GM23338 (cell line): ENCODE measurements at regions not wholly inside any gene's neighbourhood (a gene's known extent, or its start where the extent isn't known, plus 50 kb on each side); places are given as distances from the start of the nearest gene placed in this dataset.

Experiments used
- ATAC-seq: fragments of 200-7000 bp; cut with Tn5 transposase; 3 replicates; pipeline ENCODE4 v1.9.1; 2020
- DNase-seq: peaks from one replicate; pipeline ENCODE4 v3.0.0-alpha.2; 2015; ENCODE audit warnings: low spot score
- H2AFZ ChIP-seq: fragments of 200-600 bp; sonication (generic); 2 replicates; pipeline ENCODE4 v1.8.0; 2016; ENCODE audit warnings: antibody characterized with exemption, mild to moderate bottlenecking, moderate library complexity
- H3F3A ChIP-seq: fragments of 200-600 bp; sonication (generic); replicated peaks from 2 replicates; pipeline ENCODE4 v1.8.0; 2017; ENCODE audit warnings: antibody characterized with exemption, mixed run types, low read depth
- H3K27ac ChIP-seq: fragments of 200-600 bp; sonication (generic); 2 replicates; pipeline ENCODE4 v1.6.1; 2016; ENCODE audit warnings: low read depth
- H3K27me3 ChIP-seq: fragments of 200-600 bp; sonication (generic); 2 replicates; pipeline ENCODE4 v1.8.0; 2016; ENCODE audit warnings: mild to moderate bottlenecking, mixed run types, moderate library complexity; ENCODE audit not compliant: insufficient read depth
- H3K36me3 ChIP-seq: fragments of 200-600 bp; sonication (generic); 2 replicates; pipeline ENCODE4 v1.8.0; 2016; ENCODE audit warnings: mild to moderate bottlenecking; ENCODE audit not compliant: insufficient read depth
- H3K4me1 ChIP-seq: fragments of 200-600 bp; sonication (generic); 2 replicates; pipeline ENCODE4 v1.8.0; 2016; ENCODE audit warnings: mild to moderate bottlenecking, moderate library complexity; ENCODE audit not compliant: insufficient read depth
- H3K4me2 ChIP-seq: fragments of 200-600 bp; sonication (generic); 2 replicates; pipeline ENCODE4 v1.7.1; 2017; ENCODE audit warnings: mixed run types
- H3K4me3 ChIP-seq: fragments of 200-600 bp; sonication (generic); 2 replicates; pipeline ENCODE4 v1.6.1; 2016; ENCODE audit warnings: mixed run types
- H3K79me2 ChIP-seq: fragments of 200-600 bp; sonication (generic); replicated peaks from 2 replicates; pipeline ENCODE4 v1.8.0; 2017; ENCODE audit warnings: mild to moderate bottlenecking; ENCODE audit not compliant: insufficient read depth
- H3K9me2 ChIP-seq: fragments of 200-600 bp; sonication (generic); 2 replicates; pipeline ENCODE4 v1.8.0; 2017; ENCODE audit not compliant: insufficient read depth
- H4K20me1 ChIP-seq: fragments of 200-600 bp; sonication (generic); replicated peaks from 2 replicates; pipeline ENCODE4 v1.8.0; 2017; ENCODE audit warnings: mild to moderate bottlenecking; ENCODE audit not compliant: insufficient read depth
- H3K27ac Mint-ChIP-seq: 2 replicates; pipeline ENCODE4 v1.8.0; 2020; ENCODE audit warnings: inconsistent platforms, mild to moderate bottlenecking, moderate library complexity, mixed read lengths
- H3K27me3 Mint-ChIP-seq: 3 replicates; pipeline ENCODE4 v1.8.0; 2022; ENCODE audit warnings: low read depth, mild to moderate bottlenecking, moderate library complexity, mixed read lengths, inconsistent platforms; ENCODE audit not compliant: insufficient read depth, poor library complexity
- H3K36me3 Mint-ChIP-seq: 3 replicates; pipeline ENCODE4 v1.8.0; 2021; ENCODE audit warnings: low read depth, mild to moderate bottlenecking, inconsistent platforms, moderate library complexity, mixed read lengths
- H3K4me1 Mint-ChIP-seq: 3 replicates; pipeline ENCODE4 v1.8.0; 2020; ENCODE audit warnings: mild to moderate bottlenecking, inconsistent platforms, mixed read lengths
- H3K4me3 Mint-ChIP-seq: 3 replicates; pipeline ENCODE4 v1.8.0; 2021; ENCODE audit warnings: moderate library complexity, mild to moderate bottlenecking, inconsistent platforms, mixed read lengths
- H3K9me3 Mint-ChIP-seq: 3 replicates; pipeline ENCODE4 v1.8.0; 2020; ENCODE audit warnings: moderate library complexity, mild to moderate bottlenecking, inconsistent platforms, mixed read lengths
- CREB1 ChIP-seq: fragments of 250-450 bp; sonication (Bioruptor Pico); IDR thresholded peaks from 2 replicates; pipeline ENCODE4 v1.5.0; 2020; ENCODE audit warnings: low read depth, mild to moderate bottlenecking, moderate library complexity
- ETS1 ChIP-seq: IDR thresholded peaks from 2 replicates; pipeline ENCODE4 v1.6.1; 2016; ENCODE audit warnings: antibody characterized with exemption
- EZH2 ChIP-seq: fragments of 200-600 bp; sonication (generic); IDR thresholded peaks from one replicate; pipeline ENCODE4 v1.8.0; 2017; ENCODE audit warnings: antibody characterized with exemption, mild to moderate bottlenecking, low read depth; ENCODE audit not compliant: unreplicated experiment
- EZH2phosphoT487 ChIP-seq: fragments of 200-600 bp; sonication (generic); IDR thresholded peaks from one replicate; pipeline ENCODE4 v1.8.1; 2018; ENCODE audit warnings: antibody characterized with exemption; ENCODE audit not compliant: unreplicated experiment
- JUNB ChIP-seq: IDR thresholded peaks from one replicate; pipeline ENCODE4 v1.6.1; 2016; ENCODE audit warnings: antibody characterized with exemption; ENCODE audit not compliant: unreplicated experiment
- NANOG ChIP-seq: IDR thresholded peaks from 2 replicates; pipeline ENCODE4 v1.6.1; 2016; ENCODE audit warnings: antibody characterized with exemption, borderline replicate concordance
- POLR2AphosphoS5 ChIP-seq: IDR thresholded peaks from 2 replicates; pipeline ENCODE4 v1.6.1; 2016; ENCODE audit warnings: antibody characterized with exemption, low read depth
- REST ChIP-seq: IDR thresholded peaks from one replicate; pipeline ENCODE4 v1.6.1; 2018; ENCODE audit warnings: antibody characterized with exemption; ENCODE audit not compliant: unreplicated experiment
- STAT1 ChIP-seq: IDR thresholded peaks from one replicate; pipeline ENCODE4 v1.6.1; 2016; ENCODE audit warnings: antibody characterized with exemption; ENCODE audit not compliant: unreplicated experiment
- ZNF331 ChIP-seq: fragments of 250-450 bp; sonication (Bioruptor Pico); IDR thresholded peaks from 2 replicates; pipeline ENCODE4 v1.5.0; 2020; ENCODE audit warnings: low read depth, mild to moderate bottlenecking, moderate library complexity
- ZNF462 ChIP-seq: fragments of 250-450 bp; sonication (Bioruptor Pico); IDR thresholded peaks from 2 replicates; pipeline ENCODE4 v1.5.0; 2020; ENCODE audit warnings: mild to moderate bottlenecking, moderate library complexity

GRCh38 chr16:35239561-35239960 lies 1780.1 kb downstream of the TP53TG3F start:
- no peak overlapping the region for H2AFZ ChIP-seq
- no peak overlapping the region for H3K4me2 ChIP-seq
- H3K27me3 ChIP-seq = no peaks in the 10 kb centered on the region
- Mint-ChIP-seq H3K27me3 (peaks cover 5% of the 10 kb centered on the region), H3K4me3 (no peak overlapping the region), H3K9me3 (peaks cover 100% of the 10 kb centered on the region), H3K4me1 (no peaks in the 10 kb centered on the region), H3K27ac (no peak overlapping the region), H3K36me3 (peaks cover 24% of the 10 kb centered on the region)
- H3K79me2 ChIP-seq = no peaks in the 10 kb centered on the region
- no peak for TF ChIP-seq STAT1
- TF ChIP-seq JUNB = no peak
- TF ChIP-seq CREB1 (CRISPR knock-in tag) = no peak
- H3K27ac ChIP-seq = no peak overlapping the region
- ATAC-seq (no peak), DNase-seq (no peak)
- 0 out of 2 replicates have a peak, but pooled peaks cover 2% of the 10 kb centered on the region for H3K36me3 ChIP-seq
- H3K4me1 ChIP-seq = no peaks in the 10 kb centered on the region
- no peaks in the 10 kb centered on the region for H3K9me2 ChIP-seq
- H3K4me3 ChIP-seq = no peak overlapping the region
- no peaks in the 10 kb centered on the region for H4K20me1 ChIP-seq
- no peaks in the 10 kb centered on the region for H3F3A ChIP-seq

- Mint-ChIP-seq H3K4me1 (no peaks in the 10 kb centered on the region), H3K9me3 (peaks cover 82% of the 10 kb centered on the region), H3K27ac (no peak overlapping the region)
- TF ChIP-seq EZH2 (no peak), ZNF331 (CRISPR knock-in tag) (no peak), ETS1 (no peak), NANOG (no peak), CREB1 (CRISPR knock-in tag) (no peak), EZH2phosphoT487 (no peak), POLR2AphosphoS5 (no peak), ZNF462 (CRISPR knock-in tag) (no peak), REST (no peak)
Measured at GRCh38 chr16:35249051-35249450, 1789.6 kb downstream of the TP53TG3F start.

More at GRCh38 chr16:35249051-35249450, 1789.6 kb downstream of the TP53TG3F start:
- Mint-ChIP-seq H3K4me3 (no peak overlapping the region), H3K27me3 (no peaks in the 10 kb centered on the region), H3K36me3 (peaks cover 31% of the 10 kb centered on the region)
- no peak overlapping the region for H2AFZ ChIP-seq
- no peaks in the 10 kb centered on the region for H3K4me1 ChIP-seq
- no peaks in the 10 kb centered on the region for H3K79me2 ChIP-seq
- no peak overlapping the region for H3K27ac ChIP-seq
- no peaks in the 10 kb centered on the region for H4K20me1 ChIP-seq
- DNase-seq = no peak
- ATAC-seq = no peak
- no peaks in the 10 kb centered on the region for H3K27me3 ChIP-seq
- H3K4me2 ChIP-seq = no peak overlapping the region
- H3F3A ChIP-seq = no peaks in the 10 kb centered on the region
- H3K9me2 ChIP-seq = no peaks in the 10 kb centered on the region
- peaks cover 10% of the 10 kb centered on the region; the same call in 1 of the 2 replicates for H3K36me3 ChIP-seq
- H3K4me3 ChIP-seq = no peak overlapping the region
